A549 (cell line): ENCODE measurements at regions not wholly inside any gene's neighbourhood (a gene's known extent, or its start where the extent isn't known, plus 50 kb on each side); places are given as distances from the start of the nearest gene placed in this dataset.

Experiments
- ATAC-seq, 2 experiments: fragments of 200-7000 bp in 1 of 2; fragments of >200 bp in 1 of 2; cut with Nextera tagmentation in 1 of 2; cut with Tn5 transposase in 1 of 2; 3 replicates each; pipeline versions ENCODE4 v1.8.0 to v1.9.1; 2018 to 2020; ENCODE audit warnings: mild to moderate bottlenecking in 1 of 2, moderate library complexity in 1 of 2
- CTCF ChIA-PET: fragments of 300-600 bp; sonication (Branson Sonifier 250); formaldehyde crosslinking; extraction: SDS; loops from one replicate; lab custom pipeline; 2021; ENCODE audit warnings: antibody characterized with exemption, inconsistent platforms; lab: Yijun Ruan, JAX
- POLR2A ChIA-PET: fragments of 350-600 bp; formaldehyde crosslinking; extraction: SDS; loops from one replicate; lab custom pipeline; 2021; ENCODE audit warnings: antibody characterized with exemption, inconsistent platforms; lab: Yijun Ruan, JAX
- DNase-seq, 2 experiments: peaks; one replicate each; pipeline versions ENCODE4 v3.0.0 to v3.0.0-alpha.2; 2011 to 2016; ENCODE audit warnings: low read depth in 1 of 2, low spot score in 1 of 2
- FAIRE-seq: peaks from 2 replicates; lab custom pipeline; 2011; peaks lifted over from hg19 to GRCh38; lab: Jason Lieb, UNC
- H3K27ac ChIP-seq, 2 experiments: fragments of >200 bp; sonication (Bioruptor Twin); formaldehyde crosslinking; 3 replicates each; pipeline ENCODE4 v1.5.1; 2016 to 2017
- H3K4me1 ChIP-seq: fragments of >200 bp; sonication (Bioruptor Twin); formaldehyde crosslinking; 3 replicates; pipeline ENCODE4 v1.6.1; 2016
- H3K4me2 ChIP-seq: fragments of >200 bp; sonication (Bioruptor Twin); formaldehyde crosslinking; 3 replicates; pipeline ENCODE4 v1.6.1; 2016
- H3K4me3 ChIP-seq: fragments of >200 bp; sonication (Bioruptor Twin); formaldehyde crosslinking; 3 replicates; pipeline ENCODE4 v1.5.1; 2016
- H3K9me3 ChIP-seq: fragments of >200 bp; sonication (Bioruptor Twin); formaldehyde crosslinking; 3 replicates; pipeline ENCODE4 v1.6.1; 2016
- BHLHE40 ChIP-seq: IDR thresholded peaks from 2 replicates; pipeline ENCODE4 v1.6.1; 2012; ENCODE audit warnings: low read depth, low read length, inconsistent platforms
- CBX2 ChIP-seq: fragments of 200-600 bp; sonication (generic); IDR thresholded peaks from 2 replicates; pipeline ENCODE4 v1.6.1; 2016; ENCODE audit warnings: low read depth, mild to moderate bottlenecking, borderline replicate concordance
- CBX8 ChIP-seq: fragments of 200-600 bp; sonication (generic); IDR thresholded peaks from 2 replicates; pipeline ENCODE4 v1.6.1; 2016
- CHD2 ChIP-seq: fragments of 150-350 bp; IDR thresholded peaks from 2 replicates; pipeline ENCODE4 v1.6.1; 2014; ENCODE audit warnings: low read length; ENCODE audit not compliant: partially characterized antibody
- CHD4 ChIP-seq: fragments of 200-600 bp; sonication (generic); IDR thresholded peaks from 2 replicates; pipeline ENCODE4 v1.6.1; 2016; ENCODE audit warnings: antibody characterized with exemption, mild to moderate bottlenecking, borderline replicate concordance
- EHMT2 ChIP-seq: fragments of 200-600 bp; sonication (generic); IDR thresholded peaks from 2 replicates; pipeline ENCODE4 v1.6.1; 2016; ENCODE audit warnings: antibody characterized with exemption, low read depth, mild to moderate bottlenecking, moderate library complexity
- EP300 ChIP-seq, 2 experiments: fragments of >200 bp; sonication (Bioruptor Twin); formaldehyde crosslinking; IDR thresholded peaks; 2 replicates in 1 of 2; 3 replicates in 1 of 2; pipeline ENCODE4 v1.6.1; 2016 to 2017
- ESRRA ChIP-seq: fragments of 150-350 bp; IDR thresholded peaks from 2 replicates; pipeline ENCODE4 v1.6.1; 2014; ENCODE audit warnings: mild to moderate bottlenecking, low read length, borderline replicate concordance
- FOXS1 ChIP-seq: fragments of 250-450 bp; sonication (Bioruptor Pico); IDR thresholded peaks from 2 replicates; pipeline ENCODE4 v1.5.0; 2020; ENCODE audit warnings: mild to moderate bottlenecking, moderate library complexity
- HOXA7 ChIP-seq: fragments of 250-450 bp; sonication (Bioruptor Pico); IDR thresholded peaks from 2 replicates; pipeline ENCODE4 v1.5.0; 2020; ENCODE audit warnings: mild to moderate bottlenecking, moderate library complexity
- HOXB13 ChIP-seq: fragments of 250-450 bp; sonication (Bioruptor Pico); IDR thresholded peaks from 2 replicates; pipeline ENCODE4 v1.5.0; 2020; ENCODE audit warnings: low read depth, mild to moderate bottlenecking, moderate library complexity
- HOXB5 ChIP-seq: fragments of 250-450 bp; sonication (Bioruptor Pico); IDR thresholded peaks from 2 replicates; pipeline ENCODE4 v1.5.0; 2020; ENCODE audit warnings: mild to moderate bottlenecking, moderate library complexity
- KDM1A ChIP-seq: fragments of 200-600 bp; sonication (generic); IDR thresholded peaks from 2 replicates; pipeline ENCODE4 v1.6.1; 2016; ENCODE audit warnings: low read depth, mild to moderate bottlenecking
- MAFK ChIP-seq: fragments of 450-650 bp; IDR thresholded peaks from 2 replicates; pipeline ENCODE4 v1.6.1; 2014; ENCODE audit not compliant: partially characterized antibody
- MAZ ChIP-seq: fragments of 150-350 bp; IDR thresholded peaks from 2 replicates; pipeline ENCODE4 v1.6.1; 2014; ENCODE audit warnings: antibody characterized with exemption, low read depth, low read length, borderline replicate concordance
- MYC ChIP-seq: IDR thresholded peaks from 2 replicates; pipeline ENCODE4 v1.6.1; 2012; ENCODE audit warnings: mild to moderate bottlenecking, inconsistent platforms, low read length, improper control_type of control experiment, borderline replicate concordance
- NFE2L2 ChIP-seq: fragments of 150-350 bp; conservative IDR thresholded peaks from 2 replicates; pipeline ENCODE4 v1.6.1; 2014; ENCODE audit warnings: low read length
- NPAS2 ChIP-seq: fragments of 250-450 bp; sonication (Bioruptor Pico); IDR thresholded peaks from 2 replicates; pipeline ENCODE4 v1.8.0; 2022; ENCODE audit warnings: mild to moderate bottlenecking, moderate library complexity, borderline replicate concordance
- POLR2A ChIP-seq: IDR thresholded peaks from 2 replicates; pipeline ENCODE4 v1.6.1; 2012; ENCODE audit warnings: mild to moderate bottlenecking, low read length
- RAD21 ChIP-seq, 2 experiments: fragments of >200 bp in 1 of 2; sonication (Bioruptor Twin) in 1 of 2; formaldehyde crosslinking in 1 of 2; IDR thresholded peaks in 1 of 2; conservative IDR thresholded peaks in 1 of 2; 2 replicates in 1 of 2; 3 replicates in 1 of 2; pipeline ENCODE4 v1.6.1; 2012 to 2018; ENCODE audit warnings: inconsistent platforms in 1 of 2
- RARB ChIP-seq: fragments of 250-450 bp; sonication (Bioruptor Pico); IDR thresholded peaks from 2 replicates; pipeline ENCODE4 v1.8.0; 2021; ENCODE audit warnings: mild to moderate bottlenecking, moderate library complexity
- TFCP2L1 ChIP-seq: fragments of 250-450 bp; sonication (Bioruptor Pico); IDR thresholded peaks from 2 replicates; pipeline ENCODE4 v1.5.0; 2021; ENCODE audit warnings: mild to moderate bottlenecking
- TP53 ChIP-seq: fragments of 250-450 bp; sonication (Bioruptor Pico); IDR thresholded peaks from 2 replicates; pipeline ENCODE4 v1.5.0; 2021; ENCODE audit warnings: mild to moderate bottlenecking, moderate library complexity
- ZFP36 ChIP-seq: fragments of 450-650 bp; IDR thresholded peaks from 2 replicates; pipeline ENCODE4 v1.6.1; 2014; ENCODE audit warnings: borderline replicate concordance; ENCODE audit not compliant: partially characterized antibody
- ZNF302 ChIP-seq: fragments of 250-450 bp; sonication (Bioruptor Pico); IDR thresholded peaks from 2 replicates; pipeline ENCODE4 v1.9.0; 2021; ENCODE audit warnings: inconsistent platforms, mild to moderate bottlenecking, moderate library complexity
- whole genome bisulfite sequencing: methylation state at CpG from one replicate; pipeline ENCODE4 v1.1.6; 2017; ENCODE audit errors: missing lambda C conversion rate; 5-methylcytosine and 5-hydroxymethylcytosine counted together
- TF ChIP-seq, protein P1 (sequence below): IDR thresholded peaks from 2 replicates; pipeline ENCODE4 v1.6.1; 2012; ENCODE audit warnings: low read depth, borderline replicate concordance
- TF ChIP-seq, protein P2 (sequence below): fragments of 250-450 bp; sonication (Bioruptor Pico); IDR thresholded peaks from 2 replicates; pipeline ENCODE4 v1.5.0; 2020; ENCODE audit warnings: low read depth, mild to moderate bottlenecking, moderate library complexity
- TF ChIP-seq, protein P3 (sequence below): fragments of 200-600 bp; sonication (generic); IDR thresholded peaks from 2 replicates; pipeline ENCODE4 v1.6.1; 2016; ENCODE audit warnings: antibody characterized with exemption, mild to moderate bottlenecking, moderate library complexity
- TF ChIP-seq, protein P4 (sequence below): fragments of >200 bp; sonication (Bioruptor Twin); formaldehyde crosslinking; IDR thresholded peaks from 2 replicates; pipeline ENCODE4 v1.6.1; 2016
- TF ChIP-seq, protein P5 (sequence below): fragments of 450-650 bp; IDR thresholded peaks from 2 replicates; pipeline ENCODE4 v1.6.1; 2014; ENCODE audit warnings: antibody characterized with exemption

DNA sequence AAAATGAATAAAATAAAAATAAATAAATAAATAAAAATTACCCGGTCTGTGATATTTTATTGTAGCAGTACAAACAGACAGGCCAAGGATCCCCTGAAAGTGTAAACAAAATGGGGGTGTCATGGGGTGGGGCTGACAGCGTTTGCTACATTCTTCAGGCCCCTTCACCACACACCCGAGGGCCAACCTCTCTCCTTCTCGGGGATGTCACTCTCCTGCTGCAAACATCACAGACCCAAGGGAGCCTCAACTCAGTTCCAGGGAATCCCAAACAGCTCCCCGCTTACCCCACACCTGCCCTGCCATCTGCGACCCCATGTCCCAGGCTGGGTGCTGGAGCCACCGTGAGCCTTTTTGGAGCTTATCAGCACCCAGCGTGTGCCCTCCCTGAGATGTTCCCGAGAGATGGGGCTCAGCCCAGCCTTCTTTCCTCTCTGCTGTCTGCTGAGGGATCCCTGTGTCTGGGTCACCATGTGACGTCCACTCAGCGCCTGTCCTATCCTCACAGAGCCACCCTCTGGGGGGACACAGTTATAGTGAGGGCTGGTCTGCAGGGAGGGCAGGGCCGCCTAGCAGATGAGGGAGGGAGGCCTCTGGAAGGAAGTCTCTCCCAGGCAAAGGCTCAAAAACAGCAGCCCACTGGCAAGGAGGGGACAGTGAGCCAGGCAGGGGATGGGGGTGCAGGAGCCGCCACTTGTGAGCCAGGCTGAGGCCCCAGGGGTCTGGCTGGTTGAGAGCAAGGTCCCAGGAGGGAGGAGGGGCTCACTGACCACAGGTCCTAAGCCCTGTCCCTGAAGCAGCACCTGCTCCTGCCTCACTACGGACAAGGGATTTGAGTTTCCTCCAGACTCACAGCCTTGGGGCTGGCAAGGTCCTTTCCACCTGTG is 1041.6 kb downstream of the BRD1 start:
- ATAC-seq (no peak), DNase-seq (no peak), FAIRE-seq (no peak)
- H3K4me3 ChIP-seq = no peak overlapping the region
- H3K9me3 ChIP-seq = no peaks in the 10 kb centered on the region
- ChIA-PET POLR2A (no interaction called here), CTCF (interaction anchor here (0.6 kb wide), 1 partner anchor 9 kb away, joined by 3 read pairs; no protein-coding TSS in a partner anchor)
- 33% methylated on average over 10 of the region's 14 CpGs for WGBS
- H3K4me2 ChIP-seq = no peak overlapping the region
- TF ChIP-seq NPAS2 (CRISPR knock-in tag) (no peak), FOXS1 (no peak), CBX8 (no peak), CHD2 (no peak), TFCP2L1 (CRISPR knock-in tag) (no peak), BHLHE40 (no peak), HOXB13 (CRISPR knock-in tag) (no peak), NFE2L2 (no peak), EHMT2 (no peak), TP53 (no peak), KDM1A (no peak), ZNF302 (CRISPR knock-in tag) (no peak)
- TF ChIP-seq, protein P1, sequence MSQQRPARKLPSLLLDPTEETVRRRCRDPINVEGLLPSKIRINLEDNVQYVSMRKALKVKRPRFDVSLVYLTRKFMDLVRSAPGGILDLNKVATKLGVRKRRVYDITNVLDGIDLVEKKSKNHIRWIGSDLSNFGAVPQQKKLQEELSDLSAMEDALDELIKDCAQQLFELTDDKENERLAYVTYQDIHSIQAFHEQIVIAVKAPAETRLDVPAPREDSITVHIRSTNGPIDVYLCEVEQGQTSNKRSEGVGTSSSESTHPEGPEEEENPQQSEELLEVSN = no peak
- H3K4me1 ChIP-seq = no peaks in the 10 kb centered on the region
- H3K27ac ChIP-seq = no peak overlapping the region

DNA sequence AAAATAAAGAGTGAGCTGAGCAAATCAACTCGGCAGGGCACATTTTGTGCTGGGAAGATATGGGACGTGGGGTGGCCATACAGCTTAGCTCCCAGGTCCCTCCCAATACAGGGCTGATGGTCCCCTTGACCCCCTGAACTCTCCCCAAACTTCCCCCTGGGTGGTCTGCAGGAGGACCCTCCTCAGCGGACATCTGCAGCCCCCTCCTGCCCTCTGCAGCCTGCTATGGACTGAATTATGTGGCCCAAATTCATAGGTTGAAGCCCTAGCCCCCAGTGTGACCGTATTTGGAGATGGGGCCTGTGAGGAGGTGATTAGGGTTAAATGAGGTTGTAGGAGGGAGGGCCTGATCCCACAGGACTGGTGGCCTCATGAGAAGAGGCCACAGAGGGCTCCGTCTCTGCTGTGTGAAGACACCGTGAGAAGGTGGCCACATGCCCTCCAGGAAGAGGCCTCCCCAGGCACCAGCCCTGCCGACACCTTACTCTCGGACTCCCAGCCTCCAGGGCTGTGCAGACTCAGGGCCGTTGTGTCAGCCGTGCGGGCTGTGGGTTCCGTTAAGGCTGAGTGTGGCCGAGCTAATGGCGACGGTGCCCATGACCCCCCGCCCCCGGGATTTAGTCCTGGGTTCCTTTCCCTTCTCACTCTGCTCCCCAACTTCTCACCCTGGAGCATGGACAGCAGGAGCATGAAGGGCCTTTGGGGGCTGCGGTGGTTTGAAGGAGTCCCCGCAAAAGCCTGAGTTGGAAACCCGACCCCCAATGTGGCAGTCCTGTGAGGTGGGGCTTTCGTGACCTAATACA is 1042.8 kb downstream of the BRD1 start:
- no peak for TF ChIP-seq ESRRA
- TF ChIP-seq CHD4 = no peak
- TF ChIP-seq, protein P2, sequence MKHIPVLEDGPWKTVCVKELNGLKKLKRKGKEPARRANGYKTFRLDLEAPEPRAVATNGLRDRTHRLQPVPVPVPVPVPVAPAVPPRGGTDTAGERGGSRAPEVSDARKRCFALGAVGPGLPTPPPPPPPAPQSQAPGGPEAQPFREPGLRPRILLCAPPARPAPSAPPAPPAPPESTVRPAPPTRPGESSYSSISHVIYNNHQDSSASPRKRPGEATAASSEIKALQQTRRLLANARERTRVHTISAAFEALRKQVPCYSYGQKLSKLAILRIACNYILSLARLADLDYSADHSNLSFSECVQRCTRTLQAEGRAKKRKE (CRISPR knock-in tag) = no peak
- no peak for TF ChIP-seq ZFP36
- TF ChIP-seq EP300 (IDR thresholded peaks at IDR 0.05) = no peak
- TF ChIP-seq, protein P3, sequence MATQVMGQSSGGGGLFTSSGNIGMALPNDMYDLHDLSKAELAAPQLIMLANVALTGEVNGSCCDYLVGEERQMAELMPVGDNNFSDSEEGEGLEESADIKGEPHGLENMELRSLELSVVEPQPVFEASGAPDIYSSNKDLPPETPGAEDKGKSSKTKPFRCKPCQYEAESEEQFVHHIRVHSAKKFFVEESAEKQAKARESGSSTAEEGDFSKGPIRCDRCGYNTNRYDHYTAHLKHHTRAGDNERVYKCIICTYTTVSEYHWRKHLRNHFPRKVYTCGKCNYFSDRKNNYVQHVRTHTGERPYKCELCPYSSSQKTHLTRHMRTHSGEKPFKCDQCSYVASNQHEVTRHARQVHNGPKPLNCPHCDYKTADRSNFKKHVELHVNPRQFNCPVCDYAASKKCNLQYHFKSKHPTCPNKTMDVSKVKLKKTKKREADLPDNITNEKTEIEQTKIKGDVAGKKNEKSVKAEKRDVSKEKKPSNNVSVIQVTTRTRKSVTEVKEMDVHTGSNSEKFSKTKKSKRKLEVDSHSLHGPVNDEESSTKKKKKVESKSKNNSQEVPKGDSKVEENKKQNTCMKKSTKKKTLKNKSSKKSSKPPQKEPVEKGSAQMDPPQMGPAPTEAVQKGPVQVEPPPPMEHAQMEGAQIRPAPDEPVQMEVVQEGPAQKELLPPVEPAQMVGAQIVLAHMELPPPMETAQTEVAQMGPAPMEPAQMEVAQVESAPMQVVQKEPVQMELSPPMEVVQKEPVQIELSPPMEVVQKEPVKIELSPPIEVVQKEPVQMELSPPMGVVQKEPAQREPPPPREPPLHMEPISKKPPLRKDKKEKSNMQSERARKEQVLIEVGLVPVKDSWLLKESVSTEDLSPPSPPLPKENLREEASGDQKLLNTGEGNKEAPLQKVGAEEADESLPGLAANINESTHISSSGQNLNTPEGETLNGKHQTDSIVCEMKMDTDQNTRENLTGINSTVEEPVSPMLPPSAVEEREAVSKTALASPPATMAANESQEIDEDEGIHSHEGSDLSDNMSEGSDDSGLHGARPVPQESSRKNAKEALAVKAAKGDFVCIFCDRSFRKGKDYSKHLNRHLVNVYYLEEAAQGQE = no peak
- no peak for TF ChIP-seq RAD21 (conservative IDR thresholded peaks at IDR 0.05 in 1 of 2, IDR thresholded peaks at IDR 0.05 in 1 of 2)
- TF ChIP-seq RARB (CRISPR knock-in tag) = no peak
- TF ChIP-seq, protein P4, sequence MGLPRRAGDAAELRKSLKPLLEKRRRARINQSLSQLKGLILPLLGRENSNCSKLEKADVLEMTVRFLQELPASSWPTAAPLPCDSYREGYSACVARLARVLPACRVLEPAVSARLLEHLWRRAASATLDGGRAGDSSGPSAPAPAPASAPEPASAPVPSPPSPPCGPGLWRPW = no peak
- no peak for TF ChIP-seq MYC
- TF ChIP-seq CHD2 = no peak
- no peak for TF ChIP-seq POLR2A
- TF ChIP-seq HOXB5 = no peak
- no peak for TF ChIP-seq CBX2
- TF ChIP-seq HOXA7 (CRISPR knock-in tag) = no peak
- TF ChIP-seq, protein P5, sequence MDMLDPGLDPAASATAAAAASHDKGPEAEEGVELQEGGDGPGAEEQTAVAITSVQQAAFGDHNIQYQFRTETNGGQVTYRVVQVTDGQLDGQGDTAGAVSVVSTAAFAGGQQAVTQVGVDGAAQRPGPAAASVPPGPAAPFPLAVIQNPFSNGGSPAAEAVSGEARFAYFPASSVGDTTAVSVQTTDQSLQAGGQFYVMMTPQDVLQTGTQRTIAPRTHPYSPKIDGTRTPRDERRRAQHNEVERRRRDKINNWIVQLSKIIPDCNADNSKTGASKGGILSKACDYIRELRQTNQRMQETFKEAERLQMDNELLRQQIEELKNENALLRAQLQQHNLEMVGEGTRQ = no peak
- no peak for TF ChIP-seq MAFK
- no peak for TF ChIP-seq EHMT2
- TF ChIP-seq MAZ = no peak
- no peak for TF ChIP-seq TP53
- Histone ChIP-seq H3K4me2 (no peak overlapping the region), H3K9me3 (no peaks in the 10 kb centered on the region), H3K4me3 (no peak overlapping the region), H3K27ac (no peak overlapping the region), H3K4me1 (no peaks in the 10 kb centered on the region)
- POLR2A ChIA-PET = no interaction called here
- CTCF ChIA-PET = no interaction called here
- WGBS = 62% methylated on average over 13 of the region's 21 CpGs
- no peak for FAIRE-seq
- no peak for DNase-seq
- ATAC-seq = no peak
